NB4 (cell line): ENCODE measurements at regions not wholly inside any gene's neighbourhood (a gene's known extent, or its start where the extent isn't known, plus 50 kb on each side); places are given as distances from the start of the nearest gene placed in this dataset.

Experiments used
- CTCF ChIP-seq: IDR thresholded peaks from one replicate; pipeline ENCODE4 v1.5.1; 2012; ENCODE audit warnings: low read depth, low read length
- POLR2A ChIP-seq: IDR thresholded peaks from 2 replicates; pipeline ENCODE4 v1.6.1; 2011; ENCODE audit warnings: mild to moderate bottlenecking; ENCODE audit not compliant: insufficient read length; ENCODE audit errors: extremely low read depth

DNA sequence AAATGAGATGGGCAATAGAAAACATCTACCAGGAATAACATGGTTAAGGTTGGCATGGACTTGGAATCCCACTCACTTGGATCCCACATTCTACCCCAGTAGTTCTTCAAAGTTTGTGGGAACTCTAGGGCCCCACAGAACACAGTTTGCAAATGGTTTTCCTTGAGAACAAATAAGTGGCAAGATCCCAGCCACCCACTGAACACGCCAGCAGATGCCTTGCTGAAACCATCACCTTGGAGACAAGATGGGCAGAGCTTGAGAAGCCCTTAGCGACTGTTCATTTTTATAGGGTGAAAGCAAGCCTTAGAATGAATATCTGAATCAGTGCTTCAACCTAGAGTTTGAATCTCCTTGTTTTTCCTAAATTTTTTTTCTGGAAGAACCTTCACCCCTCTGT is 349.1 kb downstream of the RPS24 start:
- no peak for TF ChIP-seq CTCF
- no peak for TF ChIP-seq POLR2A
